Activated T-cell treated with anti-CD3 and anti-CD28 coated beads, Interleukin-2, amount 50 U/mL, for 72 hours (primary cell): ENCODE measurements at regions not wholly inside any gene's neighbourhood (a gene's known extent, or its start where the extent isn't known, plus 50 kb on each side); places are given as distances from the start of the nearest gene placed in this dataset.

Experiments
- ATAC-seq, 2 donors: fragments of 150-1000 bp; cut with Tn5 transposase; replicated peaks in 1 of 2; 2 replicates each; pipeline ENCODE4 v1.10.0; 2021; ENCODE audit warnings: moderate library complexity in 2 of 2, mild to moderate bottlenecking in 1 of 2
- DNase-seq, 2 donors: peaks; one replicate each; pipeline ENCODE4 v3.0.0; 2021 to 2022; ENCODE audit warnings: mixed read lengths in 1 of 2
- H3K27ac Mint-ChIP-seq: one replicate; pipeline ENCODE4 v1.8.0; 2022; ENCODE audit warnings: mild to moderate bottlenecking, moderate library complexity, mixed read lengths
- H3K27me3 Mint-ChIP-seq: one replicate; pipeline ENCODE4 v1.8.0; 2022; ENCODE audit warnings: low read depth, mixed read lengths
- H3K36me3 Mint-ChIP-seq, 2 donors: one replicate each; pipeline ENCODE4 v1.8.0; 2022; ENCODE audit warnings: mixed read lengths in 2 of 2, mild to moderate bottlenecking in 1 of 2; ENCODE audit not compliant: insufficient read depth in 2 of 2
- H3K4me1 Mint-ChIP-seq: one replicate; pipeline ENCODE4 v1.8.0; 2022; ENCODE audit warnings: low read depth, mixed read lengths
- H3K4me3 Mint-ChIP-seq, 2 donors: one replicate each; pipeline ENCODE4 v1.8.0; 2022; ENCODE audit warnings: mild to moderate bottlenecking in 2 of 2, mixed read lengths in 2 of 2, moderate library complexity in 2 of 2
- H3K9me3 Mint-ChIP-seq, 2 donors: one replicate each; pipeline ENCODE4 v1.8.0; 2022; ENCODE audit warnings: mixed read lengths in 2 of 2

GRCh38 chr4:179112441-179113170 lies 1670.4 kb upstream of the AGA start:
- Mint-ChIP-seq H3K27ac (no peak overlapping the region), H3K36me3 (no peaks in the 10 kb centered on the region), H3K4me1 (no peaks in the 10 kb centered on the region), H3K9me3 (peaks cover 7 to 10% of the 10 kb centered on the region in 2 donors), H3K27me3 (no peaks in the 10 kb centered on the region), H3K4me3 (no peak overlapping the region)
- ATAC-seq (no peak), DNase-seq (no peak)

- no peak overlapping the region for H3K4me3 Mint-ChIP-seq
- no peaks in the 10 kb centered on the region for H3K27me3 Mint-ChIP-seq
- ATAC-seq: no peak
- DNase-seq: no peak
- no peak overlapping the region for H3K27ac Mint-ChIP-seq
- peaks cover 6 to 10% of the 10 kb centered on the region in 2 donors for H3K9me3 Mint-ChIP-seq
- H3K4me1 Mint-ChIP-seq: no peaks in the 10 kb centered on the region
- no peaks in the 10 kb centered on the region for H3K36me3 Mint-ChIP-seq
These were observed 1672.4 kb upstream of the AGA start for GRCh38 chr4:179114615-179115014.

GRCh38 chr4:179116011-179116410 lies 1673.8 kb upstream of the AGA start:
- Mint-ChIP-seq H3K27ac (no peak overlapping the region), H3K4me1 (no peaks in the 10 kb centered on the region), H3K27me3 (no peaks in the 10 kb centered on the region), H3K9me3 (peaks cover 7% of the 10 kb centered on the region in 2 donors), H3K4me3 (no peak overlapping the region), H3K36me3 (no peaks in the 10 kb centered on the region)
- DNase-seq (no peak), ATAC-seq (no peak)

GRCh38 chr4:179116581-179116980 lies 1674.3 kb upstream of the AGA start:
- ATAC-seq (no peak), DNase-seq (no peak)
- Mint-ChIP-seq H3K4me3 (no peak overlapping the region), H3K27ac (no peak overlapping the region), H3K27me3 (no peaks in the 10 kb centered on the region), H3K4me1 (no peaks in the 10 kb centered on the region), H3K9me3 (peaks cover 4 to 8% of the 10 kb centered on the region in 2 donors), H3K36me3 (no peaks in the 10 kb centered on the region)

GRCh38 chr4:179123084-179123483 lies 1680.8 kb upstream of the AGA start:
- ATAC-seq (no peak), DNase-seq (no peak)
- Mint-ChIP-seq H3K4me1 (no peaks in the 10 kb centered on the region), H3K36me3 (peaks cover 0 to 3% of the 10 kb centered on the region in 2 donors), H3K9me3 (peaks cover 6 to 9% of the 10 kb centered on the region in 2 donors), H3K4me3 (no peak overlapping the region), H3K27ac (no peak overlapping the region), H3K27me3 (no peaks in the 10 kb centered on the region)

- Mint-ChIP-seq H3K27ac (no peak overlapping the region), H3K4me1 (no peaks in the 10 kb centered on the region), H3K36me3 (peaks cover 0 to 3% of the 10 kb centered on the region in 2 donors), H3K9me3 (peaks cover 6 to 9% of the 10 kb centered on the region in 2 donors), H3K27me3 (no peaks in the 10 kb centered on the region), H3K4me3 (no peak overlapping the region)
- DNase-seq (no peak), ATAC-seq (no peak)
These were observed 1682.2 kb upstream of the AGA start for GRCh38 chr4:179124419-179124818.

- Mint-ChIP-seq H3K36me3 (peaks cover 0 to 3% of the 10 kb centered on the region in 2 donors), H3K9me3 (peaks cover 8 to 11% of the 10 kb centered on the region in 2 donors), H3K4me1 (no peaks in the 10 kb centered on the region), H3K27ac (no peak overlapping the region), H3K4me3 (no peak overlapping the region), H3K27me3 (no peaks in the 10 kb centered on the region)
- ATAC-seq (no peak), DNase-seq (no peak)
These were observed 1682.7 kb upstream of the AGA start for GRCh38 chr4:179124957-179125356.

- no peaks in the 10 kb centered on the region for H3K27me3 Mint-ChIP-seq
- peaks cover 0 to 3% of the 10 kb centered on the region in 2 donors for H3K36me3 Mint-ChIP-seq
- H3K4me3 Mint-ChIP-seq: no peak overlapping the region
- no peak overlapping the region for H3K27ac Mint-ChIP-seq
- DNase-seq (no peak), ATAC-seq (no peak)
- H3K9me3 Mint-ChIP-seq: peaks cover 8 to 10% of the 10 kb centered on the region in 2 donors
- no peaks in the 10 kb centered on the region for H3K4me1 Mint-ChIP-seq
These were observed 1683.6 kb upstream of the AGA start for GRCh38 chr4:179125870-179126269.

GRCh38 chr4:179128299-179128698 lies 1686.1 kb upstream of the AGA start:
- peaks cover 0 to 3% of the 10 kb centered on the region in 2 donors for H3K36me3 Mint-ChIP-seq
- no peak for ATAC-seq
- no peak for DNase-seq
- H3K27ac Mint-ChIP-seq: no peak overlapping the region
- no peaks in the 10 kb centered on the region for H3K4me1 Mint-ChIP-seq
- no peak overlapping the region for H3K4me3 Mint-ChIP-seq
- H3K9me3 Mint-ChIP-seq: peaks cover 6 to 10% of the 10 kb centered on the region in 2 donors
- no peaks in the 10 kb centered on the region for H3K27me3 Mint-ChIP-seq

- H3K36me3 Mint-ChIP-seq: no peaks in the 10 kb centered on the region
- ATAC-seq: no peak
- no peak overlapping the region for H3K4me3 Mint-ChIP-seq
- no peaks in the 10 kb centered on the region for H3K4me1 Mint-ChIP-seq
- no peaks in the 10 kb centered on the region for H3K27me3 Mint-ChIP-seq
- H3K9me3 Mint-ChIP-seq: peaks cover 4 to 6% of the 10 kb centered on the region in 2 donors
- DNase-seq: no peak
- no peak overlapping the region for H3K27ac Mint-ChIP-seq
These were observed 1688.0 kb upstream of the AGA start for GRCh38 chr4:179130122-179130714.

GRCh38 chr4:179145746-179146525 lies 1703.7 kb upstream of the AGA start:
- peaks cover 0 to 1% of the 10 kb centered on the region in 2 donors for H3K36me3 Mint-ChIP-seq
- no peaks in the 10 kb centered on the region for H3K4me1 Mint-ChIP-seq
- ATAC-seq (no peak), DNase-seq (no peak)
- H3K27me3 Mint-ChIP-seq: no peaks in the 10 kb centered on the region
- no peak overlapping the region for H3K4me3 Mint-ChIP-seq
- H3K27ac Mint-ChIP-seq: no peak overlapping the region
- H3K9me3 Mint-ChIP-seq: peaks cover 2% of the 10 kb centered on the region in 2 donors

GRCh38 chr4:179151770-179152169 lies 1709.5 kb upstream of the AGA start:
- Mint-ChIP-seq H3K27ac (no peak overlapping the region), H3K4me1 (no peaks in the 10 kb centered on the region), H3K4me3 (no peak overlapping the region), H3K27me3 (no peaks in the 10 kb centered on the region), H3K36me3 (peaks cover 0 to 4% of the 10 kb centered on the region in 2 donors), H3K9me3 (peaks cover 4 to 9% of the 10 kb centered on the region in 2 donors)
- ATAC-seq (no peak), DNase-seq (no peak)

GRCh38 chr4:179163147-179163546 lies 1720.9 kb upstream of the AGA start:
- ATAC-seq (no peak), DNase-seq (no peak)
- no peak overlapping the region for H3K27ac Mint-ChIP-seq
- H3K4me3 Mint-ChIP-seq: no peak overlapping the region
- H3K9me3 Mint-ChIP-seq: peaks cover 1 to 11% of the 10 kb centered on the region in 2 donors
- H3K4me1 Mint-ChIP-seq: no peaks in the 10 kb centered on the region
- no peaks in the 10 kb centered on the region for H3K27me3 Mint-ChIP-seq
- peaks cover 0 to 4% of the 10 kb centered on the region in 2 donors for H3K36me3 Mint-ChIP-seq
